ENCODE measurements at regions not wholly inside any gene's neighbourhood (a gene's known extent, or its start where the extent isn't known, plus 50 kb on each side); places are given as distances from the start of the nearest gene placed in this dataset.

GRCh38 chr15:96028620-96029019 lies 301.9 kb upstream of the NR2F2 start:
- TF ChIP-seq, protein P1, sequence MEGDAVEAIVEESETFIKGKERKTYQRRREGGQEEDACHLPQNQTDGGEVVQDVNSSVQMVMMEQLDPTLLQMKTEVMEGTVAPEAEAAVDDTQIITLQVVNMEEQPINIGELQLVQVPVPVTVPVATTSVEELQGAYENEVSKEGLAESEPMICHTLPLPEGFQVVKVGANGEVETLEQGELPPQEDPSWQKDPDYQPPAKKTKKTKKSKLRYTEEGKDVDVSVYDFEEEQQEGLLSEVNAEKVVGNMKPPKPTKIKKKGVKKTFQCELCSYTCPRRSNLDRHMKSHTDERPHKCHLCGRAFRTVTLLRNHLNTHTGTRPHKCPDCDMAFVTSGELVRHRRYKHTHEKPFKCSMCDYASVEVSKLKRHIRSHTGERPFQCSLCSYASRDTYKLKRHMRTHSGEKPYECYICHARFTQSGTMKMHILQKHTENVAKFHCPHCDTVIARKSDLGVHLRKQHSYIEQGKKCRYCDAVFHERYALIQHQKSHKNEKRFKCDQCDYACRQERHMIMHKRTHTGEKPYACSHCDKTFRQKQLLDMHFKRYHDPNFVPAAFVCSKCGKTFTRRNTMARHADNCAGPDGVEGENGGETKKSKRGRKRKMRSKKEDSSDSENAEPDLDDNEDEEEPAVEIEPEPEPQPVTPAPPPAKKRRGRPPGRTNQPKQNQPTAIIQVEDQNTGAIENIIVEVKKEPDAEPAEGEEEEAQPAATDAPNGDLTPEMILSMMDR (conservative IDR thresholded peaks at IDR 0.05; ENCODE audit: low read depth, low read length) = no peak
- TF ChIP-seq EZH2 (IDR thresholded peaks at IDR 0.05; ENCODE audit: borderline replicate concordance, low read depth, low read length, poor library complexity, severe bottlenecking) = no peak
